ENCODE measurements at regions not wholly inside any gene's neighbourhood (a gene's known extent, or its start where the extent isn't known, plus 50 kb on each side); places are given as distances from the start of the nearest gene placed in this dataset.

- H3K36me3 ChIP-seq (ENCODE audit: control insufficient read depth, insufficient read depth, low read length): no peaks in the 10 kb centered on the region
- intact Hi-C loops (cut with micrococcal nuclease; ENCODE audit: unreplicated experiment): no loop called here
- no peak overlapping the region for H3K27ac ChIP-seq (ENCODE audit: low read length)
- DNase-seq (ENCODE audit: low read depth, low spot score): no peak
- no peaks in the 10 kb centered on the region for H3K9me3 ChIP-seq (ENCODE audit: control insufficient read depth, insufficient read depth, low read depth, low read length)
- H3K4me3 ChIP-seq (ENCODE audit: low read depth in 2 of 2, low read length in 2 of 2): no peak overlapping the region
- BruUV-seq (replicated peaks): no TSS peak
- no peak for ATAC-seq
- TF ChIP-seq REST (IDR thresholded peaks at IDR 0.05; ENCODE audit: insufficient read depth in 1 of 2, low read depth in 2 of 2, low read length in 1 of 2) (no peak), CTCF (IDR thresholded peaks at IDR 0.05) (no peak), POLR2AphosphoS5 (IDR thresholded peaks at IDR 0.05; ENCODE audit: low read depth, low read length) (no peak), SIN3A (IDR thresholded peaks at IDR 0.05; ENCODE audit: borderline replicate concordance, insufficient read depth, low read depth, low read length) (no peak), TCF7L2 (IDR thresholded peaks at IDR 0.05; ENCODE audit: low read depth, low read length) (no peak)
- in situ Hi-C loops (cut with HindIII; ENCODE audit: low pct_unique_long_range_greater_than_20kb, low sequenced_read_pairs): no loop called here
- no peaks in the 10 kb centered on the region for H3K27me3 ChIP-seq (ENCODE audit: control insufficient read depth, insufficient read depth, low read length)
- POLR2A ChIA-PET: no interaction called here
- CTCF ChIA-PET: no interaction called here
- no peaks in the 10 kb centered on the region for H3K4me1 ChIP-seq (ENCODE audit: control insufficient read depth, insufficient read depth, low read length)
These were observed 50.4 kb upstream of the OPCML start for GRCh38 chr11:133582750-133583149.

GRCh38 chr11:133582326-133582725 lies 50.0 kb upstream of the OPCML start:
- Histone ChIP-seq H3K4me1 (ENCODE audit: control insufficient read depth, insufficient read depth, low read length) (no peaks in the 10 kb centered on the region), H3K27ac (ENCODE audit: low read length) (no peak overlapping the region), H3K27me3 (ENCODE audit: control insufficient read depth, insufficient read depth, low read length) (no peaks in the 10 kb centered on the region), H3K9me3 (ENCODE audit: control insufficient read depth, insufficient read depth, low read depth, low read length) (no peaks in the 10 kb centered on the region), H3K4me3 (ENCODE audit: low read depth in 2 of 2, low read length in 2 of 2) (no peak overlapping the region), H3K36me3 (ENCODE audit: control insufficient read depth, insufficient read depth, low read length) (no peaks in the 10 kb centered on the region)
- ChIA-PET POLR2A (no interaction called here), CTCF (no interaction called here)
- ATAC-seq (no peak), DNase-seq (ENCODE audit: low read depth, low spot score) (no peak)
- in situ Hi-C loops (cut with HindIII; ENCODE audit: low pct_unique_long_range_greater_than_20kb, low sequenced_read_pairs) (no loop called here), intact Hi-C loops (cut with micrococcal nuclease; ENCODE audit: unreplicated experiment) (no loop called here)
- no TSS peak for BruUV-seq (replicated peaks)
- TF ChIP-seq REST (IDR thresholded peaks at IDR 0.05; ENCODE audit: insufficient read depth in 1 of 2, low read depth in 2 of 2, low read length in 1 of 2) (no peak), POLR2AphosphoS5 (IDR thresholded peaks at IDR 0.05; ENCODE audit: low read depth, low read length) (no peak), CTCF (IDR thresholded peaks at IDR 0.05) (no peak), TCF7L2 (IDR thresholded peaks at IDR 0.05; ENCODE audit: low read depth, low read length) (no peak), SIN3A (IDR thresholded peaks at IDR 0.05; ENCODE audit: borderline replicate concordance, insufficient read depth, low read depth, low read length) (no peak)

Data from Panc1 (cell line).